GM23338 (cell line): ENCODE measurements at regions not wholly inside any gene's neighbourhood (a gene's known extent, or its start where the extent isn't known, plus 50 kb on each side); places are given as distances from the start of the nearest gene placed in this dataset.

ENCODE experiments used
- ATAC-seq: fragments of 200-7000 bp; cut with Tn5 transposase; 3 replicates; pipeline ENCODE4 v1.9.1; 2020
- DNase-seq: peaks from one replicate; pipeline ENCODE4 v3.0.0-alpha.2; 2015; ENCODE audit warnings: low spot score
- H2AFZ ChIP-seq: fragments of 200-600 bp; sonication (generic); 2 replicates; pipeline ENCODE4 v1.8.0; 2016; ENCODE audit warnings: antibody characterized with exemption, mild to moderate bottlenecking, moderate library complexity
- H3F3A ChIP-seq: fragments of 200-600 bp; sonication (generic); replicated peaks from 2 replicates; pipeline ENCODE4 v1.8.0; 2017; ENCODE audit warnings: antibody characterized with exemption, mixed run types, low read depth
- H3K27ac ChIP-seq: fragments of 200-600 bp; sonication (generic); 2 replicates; pipeline ENCODE4 v1.6.1; 2016; ENCODE audit warnings: low read depth
- H3K27me3 ChIP-seq: fragments of 200-600 bp; sonication (generic); 2 replicates; pipeline ENCODE4 v1.8.0; 2016; ENCODE audit warnings: mild to moderate bottlenecking, mixed run types, moderate library complexity; ENCODE audit not compliant: insufficient read depth
- H3K36me3 ChIP-seq: fragments of 200-600 bp; sonication (generic); 2 replicates; pipeline ENCODE4 v1.8.0; 2016; ENCODE audit warnings: mild to moderate bottlenecking; ENCODE audit not compliant: insufficient read depth
- H3K4me1 ChIP-seq: fragments of 200-600 bp; sonication (generic); 2 replicates; pipeline ENCODE4 v1.8.0; 2016; ENCODE audit warnings: mild to moderate bottlenecking, moderate library complexity; ENCODE audit not compliant: insufficient read depth
- H3K4me2 ChIP-seq: fragments of 200-600 bp; sonication (generic); 2 replicates; pipeline ENCODE4 v1.7.1; 2017; ENCODE audit warnings: mixed run types
- H3K4me3 ChIP-seq: fragments of 200-600 bp; sonication (generic); 2 replicates; pipeline ENCODE4 v1.6.1; 2016; ENCODE audit warnings: mixed run types
- H3K79me2 ChIP-seq: fragments of 200-600 bp; sonication (generic); replicated peaks from 2 replicates; pipeline ENCODE4 v1.8.0; 2017; ENCODE audit warnings: mild to moderate bottlenecking; ENCODE audit not compliant: insufficient read depth
- H3K9me2 ChIP-seq: fragments of 200-600 bp; sonication (generic); 2 replicates; pipeline ENCODE4 v1.8.0; 2017; ENCODE audit not compliant: insufficient read depth
- H4K20me1 ChIP-seq: fragments of 200-600 bp; sonication (generic); replicated peaks from 2 replicates; pipeline ENCODE4 v1.8.0; 2017; ENCODE audit warnings: mild to moderate bottlenecking; ENCODE audit not compliant: insufficient read depth
- H3K27ac Mint-ChIP-seq: 2 replicates; pipeline ENCODE4 v1.8.0; 2020; ENCODE audit warnings: inconsistent platforms, mild to moderate bottlenecking, moderate library complexity, mixed read lengths
- H3K27me3 Mint-ChIP-seq: 3 replicates; pipeline ENCODE4 v1.8.0; 2022; ENCODE audit warnings: low read depth, mild to moderate bottlenecking, moderate library complexity, mixed read lengths, inconsistent platforms; ENCODE audit not compliant: insufficient read depth, poor library complexity
- H3K36me3 Mint-ChIP-seq: 3 replicates; pipeline ENCODE4 v1.8.0; 2021; ENCODE audit warnings: low read depth, mild to moderate bottlenecking, inconsistent platforms, moderate library complexity, mixed read lengths
- H3K4me1 Mint-ChIP-seq: 3 replicates; pipeline ENCODE4 v1.8.0; 2020; ENCODE audit warnings: mild to moderate bottlenecking, inconsistent platforms, mixed read lengths
- H3K4me3 Mint-ChIP-seq: 3 replicates; pipeline ENCODE4 v1.8.0; 2021; ENCODE audit warnings: moderate library complexity, mild to moderate bottlenecking, inconsistent platforms, mixed read lengths
- H3K9me3 Mint-ChIP-seq: 3 replicates; pipeline ENCODE4 v1.8.0; 2020; ENCODE audit warnings: moderate library complexity, mild to moderate bottlenecking, inconsistent platforms, mixed read lengths
- CREB1 ChIP-seq: fragments of 250-450 bp; sonication (Bioruptor Pico); IDR thresholded peaks from 2 replicates; pipeline ENCODE4 v1.5.0; 2020; ENCODE audit warnings: low read depth, mild to moderate bottlenecking, moderate library complexity
- EZH2 ChIP-seq: fragments of 200-600 bp; sonication (generic); IDR thresholded peaks from one replicate; pipeline ENCODE4 v1.8.0; 2017; ENCODE audit warnings: antibody characterized with exemption, mild to moderate bottlenecking, low read depth; ENCODE audit not compliant: unreplicated experiment
- EZH2phosphoT487 ChIP-seq: fragments of 200-600 bp; sonication (generic); IDR thresholded peaks from one replicate; pipeline ENCODE4 v1.8.1; 2018; ENCODE audit warnings: antibody characterized with exemption; ENCODE audit not compliant: unreplicated experiment
- JUNB ChIP-seq: IDR thresholded peaks from one replicate; pipeline ENCODE4 v1.6.1; 2016; ENCODE audit warnings: antibody characterized with exemption; ENCODE audit not compliant: unreplicated experiment
- NANOG ChIP-seq: IDR thresholded peaks from 2 replicates; pipeline ENCODE4 v1.6.1; 2016; ENCODE audit warnings: antibody characterized with exemption, borderline replicate concordance
- POLR2AphosphoS5 ChIP-seq: IDR thresholded peaks from 2 replicates; pipeline ENCODE4 v1.6.1; 2016; ENCODE audit warnings: antibody characterized with exemption, low read depth
- STAT1 ChIP-seq: IDR thresholded peaks from one replicate; pipeline ENCODE4 v1.6.1; 2016; ENCODE audit warnings: antibody characterized with exemption; ENCODE audit not compliant: unreplicated experiment
- ZNF114 ChIP-seq: fragments of 250-450 bp; sonication (Bioruptor Pico); IDR thresholded peaks from 2 replicates; pipeline ENCODE4 v1.5.0; 2020; ENCODE audit warnings: mild to moderate bottlenecking, moderate library complexity
- ZNF331 ChIP-seq: fragments of 250-450 bp; sonication (Bioruptor Pico); IDR thresholded peaks from 2 replicates; pipeline ENCODE4 v1.5.0; 2020; ENCODE audit warnings: low read depth, mild to moderate bottlenecking, moderate library complexity
- TF ChIP-seq, protein P1 (sequence below): fragments of 250-450 bp; sonication (Bioruptor Pico); IDR thresholded peaks from 2 replicates; pipeline ENCODE4 v1.5.0; 2020; ENCODE audit warnings: mild to moderate bottlenecking, moderate library complexity
- TF ChIP-seq, protein P2 (sequence below): IDR thresholded peaks from one replicate; pipeline ENCODE4 v1.6.1; 2018; ENCODE audit warnings: antibody characterized with exemption; ENCODE audit not compliant: unreplicated experiment
- TF ChIP-seq, protein P3 (sequence below): IDR thresholded peaks from 2 replicates; pipeline ENCODE4 v1.6.1; 2016; ENCODE audit warnings: antibody characterized with exemption
- TF ChIP-seq, protein P4 (sequence below), 2 experiments: fragments of 200-600 bp in 1 of 2; sonication (generic) in 1 of 2; conservative IDR thresholded peaks; 2 replicates each; pipeline versions ENCODE4 v1.5.1 to v1.6.1; 2016 to 2017; ENCODE audit warnings: antibody characterized with exemption in 2 of 2, low read depth in 2 of 2, mild to moderate bottlenecking in 2 of 2, moderate library complexity in 1 of 2

GRCh38 chr9:81756561-81756960, 67.2 kb upstream of the TLE1 start:
- Histone ChIP-seq H3K9me2 (0 out of 2 replicates have a peak, but pooled peaks cover 4% of the 10 kb centered on the region), H4K20me1 (no peaks in the 10 kb centered on the region), H3K79me2 (no peaks in the 10 kb centered on the region), H3K36me3 (no peaks in the 10 kb centered on the region), H3K4me1 (peaks cover 17% of the 10 kb centered on the region), H2AFZ (no peak overlapping the region; the same call in 1 of the 2 replicates), H3K27ac (no peak overlapping the region), H3F3A (no peaks in the 10 kb centered on the region), H3K4me2 (no peak overlapping the region), H3K4me3 (no peak overlapping the region), H3K27me3 (no peaks in the 10 kb centered on the region)
- TF ChIP-seq, protein P1, sequence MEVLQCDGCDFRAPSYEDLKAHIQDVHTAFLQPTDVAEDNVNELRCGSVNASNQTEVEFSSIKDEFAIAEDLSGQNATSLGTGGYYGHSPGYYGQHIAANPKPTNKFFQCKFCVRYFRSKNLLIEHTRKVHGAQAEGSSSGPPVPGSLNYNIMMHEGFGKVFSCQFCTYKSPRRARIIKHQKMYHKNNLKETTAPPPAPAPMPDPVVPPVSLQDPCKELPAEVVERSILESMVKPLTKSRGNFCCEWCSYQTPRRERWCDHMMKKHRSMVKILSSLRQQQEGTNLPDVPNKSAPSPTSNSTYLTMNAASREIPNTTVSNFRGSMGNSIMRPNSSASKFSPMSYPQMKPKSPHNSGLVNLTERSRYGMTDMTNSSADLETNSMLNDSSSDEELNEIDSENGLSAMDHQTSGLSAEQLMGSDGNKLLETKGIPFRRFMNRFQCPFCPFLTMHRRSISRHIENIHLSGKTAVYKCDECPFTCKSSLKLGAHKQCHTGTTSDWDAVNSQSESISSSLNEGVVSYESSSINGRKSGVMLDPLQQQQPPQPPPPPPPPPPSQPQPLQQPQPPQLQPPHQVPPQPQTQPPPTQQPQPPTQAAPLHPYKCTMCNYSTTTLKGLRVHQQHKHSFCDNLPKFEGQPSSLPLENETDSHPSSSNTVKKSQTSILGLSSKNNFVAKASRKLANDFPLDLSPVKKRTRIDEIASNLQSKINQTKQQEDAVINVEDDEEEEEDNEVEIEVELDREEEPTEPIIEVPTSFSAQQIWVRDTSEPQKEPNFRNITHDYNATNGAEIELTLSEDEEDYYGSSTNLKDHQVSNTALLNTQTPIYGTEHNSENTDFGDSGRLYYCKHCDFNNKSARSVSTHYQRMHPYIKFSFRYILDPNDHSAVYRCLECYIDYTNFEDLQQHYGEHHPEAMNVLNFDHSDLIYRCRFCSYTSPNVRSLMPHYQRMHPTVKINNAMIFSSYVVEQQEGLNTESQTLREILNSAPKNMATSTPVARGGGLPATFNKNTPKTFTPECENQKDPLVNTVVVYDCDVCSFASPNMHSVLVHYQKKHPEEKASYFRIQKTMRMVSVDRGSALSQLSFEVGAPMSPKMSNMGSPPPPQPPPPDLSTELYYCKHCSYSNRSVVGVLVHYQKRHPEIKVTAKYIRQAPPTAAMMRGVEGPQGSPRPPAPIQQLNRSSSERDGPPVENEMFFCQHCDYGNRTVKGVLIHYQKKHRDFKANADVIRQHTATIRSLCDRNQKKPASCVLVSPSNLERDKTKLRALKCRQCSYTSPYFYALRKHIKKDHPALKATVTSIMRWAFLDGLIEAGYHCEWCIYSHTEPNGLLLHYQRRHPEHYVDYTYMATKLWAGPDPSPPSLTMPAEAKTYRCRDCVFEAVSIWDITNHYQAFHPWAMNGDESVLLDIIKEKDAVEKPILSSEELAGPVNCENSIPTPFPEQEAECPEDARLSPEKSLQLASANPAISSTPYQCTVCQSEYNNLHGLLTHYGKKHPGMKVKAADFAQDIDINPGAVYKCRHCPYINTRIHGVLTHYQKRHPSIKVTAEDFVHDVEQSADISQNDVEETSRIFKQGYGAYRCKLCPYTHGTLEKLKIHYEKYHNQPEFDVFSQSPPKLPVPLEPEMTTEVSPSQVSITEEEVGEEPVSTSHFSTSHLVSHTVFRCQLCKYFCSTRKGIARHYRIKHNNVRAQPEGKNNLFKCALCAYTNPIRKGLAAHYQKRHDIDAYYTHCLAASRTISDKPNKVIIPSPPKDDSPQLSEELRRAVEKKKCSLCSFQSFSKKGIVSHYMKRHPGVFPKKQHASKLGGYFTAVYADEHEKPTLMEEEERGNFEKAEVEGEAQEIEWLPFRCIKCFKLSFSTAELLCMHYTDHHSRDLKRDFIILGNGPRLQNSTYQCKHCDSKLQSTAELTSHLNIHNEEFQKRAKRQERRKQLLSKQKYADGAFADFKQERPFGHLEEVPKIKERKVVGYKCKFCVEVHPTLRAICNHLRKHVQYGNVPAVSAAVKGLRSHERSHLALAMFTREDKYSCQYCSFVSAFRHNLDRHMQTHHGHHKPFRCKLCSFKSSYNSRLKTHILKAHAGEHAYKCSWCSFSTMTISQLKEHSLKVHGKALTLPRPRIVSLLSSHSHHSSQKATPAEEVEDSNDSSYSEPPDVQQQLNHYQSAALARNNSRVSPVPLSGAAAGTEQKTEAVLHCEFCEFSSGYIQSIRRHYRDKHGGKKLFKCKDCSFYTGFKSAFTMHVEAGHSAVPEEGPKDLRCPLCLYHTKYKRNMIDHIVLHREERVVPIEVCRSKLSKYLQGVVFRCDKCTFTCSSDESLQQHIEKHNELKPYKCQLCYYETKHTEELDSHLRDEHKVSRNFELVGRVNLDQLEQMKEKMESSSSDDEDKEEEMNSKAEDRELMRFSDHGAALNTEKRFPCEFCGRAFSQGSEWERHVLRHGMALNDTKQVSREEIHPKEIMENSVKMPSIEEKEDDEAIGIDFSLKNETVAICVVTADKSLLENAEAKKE (CRISPR knock-in tag), result no peak
- TF ChIP-seq NANOG (no peak), EZH2phosphoT487 (no peak), STAT1 (no peak), CREB1 (CRISPR knock-in tag) (no peak), ZNF114 (CRISPR knock-in tag) (no peak), ZNF331 (CRISPR knock-in tag) (no peak), JUNB (no peak), EZH2 (no peak), POLR2AphosphoS5 (no peak)
- TF ChIP-seq, protein P2, sequence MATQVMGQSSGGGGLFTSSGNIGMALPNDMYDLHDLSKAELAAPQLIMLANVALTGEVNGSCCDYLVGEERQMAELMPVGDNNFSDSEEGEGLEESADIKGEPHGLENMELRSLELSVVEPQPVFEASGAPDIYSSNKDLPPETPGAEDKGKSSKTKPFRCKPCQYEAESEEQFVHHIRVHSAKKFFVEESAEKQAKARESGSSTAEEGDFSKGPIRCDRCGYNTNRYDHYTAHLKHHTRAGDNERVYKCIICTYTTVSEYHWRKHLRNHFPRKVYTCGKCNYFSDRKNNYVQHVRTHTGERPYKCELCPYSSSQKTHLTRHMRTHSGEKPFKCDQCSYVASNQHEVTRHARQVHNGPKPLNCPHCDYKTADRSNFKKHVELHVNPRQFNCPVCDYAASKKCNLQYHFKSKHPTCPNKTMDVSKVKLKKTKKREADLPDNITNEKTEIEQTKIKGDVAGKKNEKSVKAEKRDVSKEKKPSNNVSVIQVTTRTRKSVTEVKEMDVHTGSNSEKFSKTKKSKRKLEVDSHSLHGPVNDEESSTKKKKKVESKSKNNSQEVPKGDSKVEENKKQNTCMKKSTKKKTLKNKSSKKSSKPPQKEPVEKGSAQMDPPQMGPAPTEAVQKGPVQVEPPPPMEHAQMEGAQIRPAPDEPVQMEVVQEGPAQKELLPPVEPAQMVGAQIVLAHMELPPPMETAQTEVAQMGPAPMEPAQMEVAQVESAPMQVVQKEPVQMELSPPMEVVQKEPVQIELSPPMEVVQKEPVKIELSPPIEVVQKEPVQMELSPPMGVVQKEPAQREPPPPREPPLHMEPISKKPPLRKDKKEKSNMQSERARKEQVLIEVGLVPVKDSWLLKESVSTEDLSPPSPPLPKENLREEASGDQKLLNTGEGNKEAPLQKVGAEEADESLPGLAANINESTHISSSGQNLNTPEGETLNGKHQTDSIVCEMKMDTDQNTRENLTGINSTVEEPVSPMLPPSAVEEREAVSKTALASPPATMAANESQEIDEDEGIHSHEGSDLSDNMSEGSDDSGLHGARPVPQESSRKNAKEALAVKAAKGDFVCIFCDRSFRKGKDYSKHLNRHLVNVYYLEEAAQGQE, result no peak
- TF ChIP-seq, protein P3, sequence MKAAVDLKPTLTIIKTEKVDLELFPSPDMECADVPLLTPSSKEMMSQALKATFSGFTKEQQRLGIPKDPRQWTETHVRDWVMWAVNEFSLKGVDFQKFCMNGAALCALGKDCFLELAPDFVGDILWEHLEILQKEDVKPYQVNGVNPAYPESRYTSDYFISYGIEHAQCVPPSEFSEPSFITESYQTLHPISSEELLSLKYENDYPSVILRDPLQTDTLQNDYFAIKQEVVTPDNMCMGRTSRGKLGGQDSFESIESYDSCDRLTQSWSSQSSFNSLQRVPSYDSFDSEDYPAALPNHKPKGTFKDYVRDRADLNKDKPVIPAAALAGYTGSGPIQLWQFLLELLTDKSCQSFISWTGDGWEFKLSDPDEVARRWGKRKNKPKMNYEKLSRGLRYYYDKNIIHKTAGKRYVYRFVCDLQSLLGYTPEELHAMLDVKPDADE, result no peak
- TF ChIP-seq, protein P4, sequence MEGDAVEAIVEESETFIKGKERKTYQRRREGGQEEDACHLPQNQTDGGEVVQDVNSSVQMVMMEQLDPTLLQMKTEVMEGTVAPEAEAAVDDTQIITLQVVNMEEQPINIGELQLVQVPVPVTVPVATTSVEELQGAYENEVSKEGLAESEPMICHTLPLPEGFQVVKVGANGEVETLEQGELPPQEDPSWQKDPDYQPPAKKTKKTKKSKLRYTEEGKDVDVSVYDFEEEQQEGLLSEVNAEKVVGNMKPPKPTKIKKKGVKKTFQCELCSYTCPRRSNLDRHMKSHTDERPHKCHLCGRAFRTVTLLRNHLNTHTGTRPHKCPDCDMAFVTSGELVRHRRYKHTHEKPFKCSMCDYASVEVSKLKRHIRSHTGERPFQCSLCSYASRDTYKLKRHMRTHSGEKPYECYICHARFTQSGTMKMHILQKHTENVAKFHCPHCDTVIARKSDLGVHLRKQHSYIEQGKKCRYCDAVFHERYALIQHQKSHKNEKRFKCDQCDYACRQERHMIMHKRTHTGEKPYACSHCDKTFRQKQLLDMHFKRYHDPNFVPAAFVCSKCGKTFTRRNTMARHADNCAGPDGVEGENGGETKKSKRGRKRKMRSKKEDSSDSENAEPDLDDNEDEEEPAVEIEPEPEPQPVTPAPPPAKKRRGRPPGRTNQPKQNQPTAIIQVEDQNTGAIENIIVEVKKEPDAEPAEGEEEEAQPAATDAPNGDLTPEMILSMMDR (conservative IDR thresholded peaks at IDR 0.05; ENCODE audit: low read depth in 2 of 2), result no peak
- peaks cover 17% of the 10 kb centered on the region for H3K4me1 Mint-ChIP-seq
- peaks cover 6% of the 10 kb centered on the region for H3K27me3 Mint-ChIP-seq
- DNase-seq (no peak), ATAC-seq (no peak)
- no peaks in the 10 kb centered on the region; the same call in 2 of the 3 replicates for H3K9me3 Mint-ChIP-seq
- no peak overlapping the region for H3K27ac Mint-ChIP-seq
- no peaks in the 10 kb centered on the region for H3K36me3 Mint-ChIP-seq
- no peak overlapping the region for H3K4me3 Mint-ChIP-seq
